ENCODE measurements at regions not wholly inside any gene's neighbourhood (a gene's known extent, or its start where the extent isn't known, plus 50 kb on each side); places are given as distances from the start of the nearest gene placed in this dataset.

DNA sequence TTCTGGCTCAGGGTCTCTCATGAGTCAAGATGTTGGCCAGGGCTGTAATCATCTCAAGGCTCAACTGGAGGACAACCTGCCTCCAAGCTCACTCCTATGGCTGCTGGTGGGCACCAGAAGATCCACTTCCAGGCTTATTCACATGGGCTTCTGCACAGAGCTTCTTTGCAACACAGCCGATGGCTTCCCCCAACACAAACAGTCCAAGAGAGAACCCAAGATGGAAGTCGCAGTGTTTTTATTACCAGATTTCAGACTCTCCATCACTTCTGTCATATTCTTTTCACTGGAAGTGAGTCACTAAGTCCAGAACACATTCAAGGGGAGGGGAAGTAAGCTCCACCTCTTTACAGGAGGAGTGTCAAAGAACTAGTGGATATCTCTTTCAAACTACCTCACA, 75.5 kb downstream of the CD164 start:
- Mint-ChIP-seq H3K27me3 (ENCODE audit: insufficient read depth, low read depth) (no peaks in the 10 kb centered on the region), H3K36me3 (no peaks in the 10 kb centered on the region), H3K4me3 (no peak overlapping the region), H3K27ac (no peak overlapping the region), H3K4me1 (peaks cover 3% of the 10 kb centered on the region), H3K9me3 (no peaks in the 10 kb centered on the region)
- Histone ChIP-seq H4K20me1 (ENCODE audit: low read depth) (no peaks in the 10 kb centered on the region), H3K9ac (no peak overlapping the region), H3K9me3 (ENCODE audit: low read depth) (no peaks in the 10 kb centered on the region), H3K4me1 (peaks cover under 1% of the 10 kb centered on the region), H3F3A (ENCODE audit: low read depth) (no peaks in the 10 kb centered on the region), H3K79me2 (ENCODE audit: low read depth) (no peaks in the 10 kb centered on the region), H3K27me3 (no peaks in the 10 kb centered on the region), H3K36me3 (no peaks in the 10 kb centered on the region), H3K4me3 (no peak overlapping the region), H2AFZ (replicated peaks) (no peak overlapping the region), H3K27ac (no peak overlapping the region), H3K4me2 (no peak overlapping the region)
- DNase-seq (ENCODE audit: low spot score) = no peak
- no peak for TF ChIP-seq EZH2 (IDR thresholded peaks at IDR 0.05)
- TF ChIP-seq, protein P1, sequence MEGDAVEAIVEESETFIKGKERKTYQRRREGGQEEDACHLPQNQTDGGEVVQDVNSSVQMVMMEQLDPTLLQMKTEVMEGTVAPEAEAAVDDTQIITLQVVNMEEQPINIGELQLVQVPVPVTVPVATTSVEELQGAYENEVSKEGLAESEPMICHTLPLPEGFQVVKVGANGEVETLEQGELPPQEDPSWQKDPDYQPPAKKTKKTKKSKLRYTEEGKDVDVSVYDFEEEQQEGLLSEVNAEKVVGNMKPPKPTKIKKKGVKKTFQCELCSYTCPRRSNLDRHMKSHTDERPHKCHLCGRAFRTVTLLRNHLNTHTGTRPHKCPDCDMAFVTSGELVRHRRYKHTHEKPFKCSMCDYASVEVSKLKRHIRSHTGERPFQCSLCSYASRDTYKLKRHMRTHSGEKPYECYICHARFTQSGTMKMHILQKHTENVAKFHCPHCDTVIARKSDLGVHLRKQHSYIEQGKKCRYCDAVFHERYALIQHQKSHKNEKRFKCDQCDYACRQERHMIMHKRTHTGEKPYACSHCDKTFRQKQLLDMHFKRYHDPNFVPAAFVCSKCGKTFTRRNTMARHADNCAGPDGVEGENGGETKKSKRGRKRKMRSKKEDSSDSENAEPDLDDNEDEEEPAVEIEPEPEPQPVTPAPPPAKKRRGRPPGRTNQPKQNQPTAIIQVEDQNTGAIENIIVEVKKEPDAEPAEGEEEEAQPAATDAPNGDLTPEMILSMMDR (IDR thresholded peaks at IDR 0.05) = no peak
- TF ChIP-seq EZH2phosphoT487 (IDR thresholded peaks at IDR 0.05) = no peak

- peaks cover 3% of the 10 kb centered on the region for H3K4me1 Mint-ChIP-seq
Observed at GRCh38 chr6:109305028-109305427, 77.2 kb downstream of the CD164 start.

DNA sequence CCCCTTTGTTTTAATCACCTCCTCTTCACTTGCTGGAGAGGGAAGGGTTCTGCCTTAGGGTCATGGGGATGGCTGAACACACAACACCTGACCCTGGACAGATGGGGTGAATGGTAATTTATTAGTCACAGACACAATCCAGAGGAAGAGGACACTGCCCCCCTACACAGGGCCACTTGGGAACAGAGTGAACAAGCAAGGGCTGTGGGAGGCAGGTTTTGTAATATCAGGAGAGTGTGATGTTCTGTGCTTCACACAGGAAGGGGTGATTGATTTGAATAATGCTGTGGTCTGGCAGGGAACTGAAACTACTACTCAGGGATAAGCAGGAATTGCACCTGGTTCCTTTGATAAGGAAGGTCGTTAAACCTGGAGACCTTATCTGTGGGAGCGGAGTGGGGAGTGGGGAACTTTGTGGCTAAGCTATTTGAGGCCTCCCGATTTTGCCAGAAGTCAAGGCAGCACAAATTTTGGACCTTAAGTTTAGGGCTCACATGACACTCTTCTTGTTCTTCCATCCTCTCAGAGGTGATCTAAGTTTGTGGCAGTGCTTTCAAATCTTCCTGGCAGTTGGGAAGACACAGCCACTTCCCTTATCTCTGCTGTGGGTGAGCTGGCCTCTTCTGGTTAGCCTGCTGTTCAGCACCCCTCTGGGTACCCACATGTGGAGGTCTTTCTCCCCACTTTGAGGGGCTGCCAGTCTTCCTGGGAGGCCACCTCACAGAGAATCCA, 77.8 kb downstream of the CD164 start:
- peak overlapping the region; percentile 6 for H3K27ac Mint-ChIP-seq
- no peak overlapping the region for H3K27ac ChIP-seq

More at GRCh38 chr6:109305028-109305427, 77.2 kb downstream of the CD164 start:
- H3K4me3 Mint-ChIP-seq = no peak overlapping the region
- Histone ChIP-seq H3K27me3 (no peaks in the 10 kb centered on the region), H3K27ac (no peak overlapping the region), H4K20me1 (ENCODE audit: low read depth) (no peaks in the 10 kb centered on the region), H3K36me3 (no peaks in the 10 kb centered on the region), H3K9ac (no peak overlapping the region), H3K4me3 (no peak overlapping the region), H3K9me3 (ENCODE audit: low read depth) (no peaks in the 10 kb centered on the region), H3K4me1 (peaks cover 12% of the 10 kb centered on the region), H3F3A (ENCODE audit: low read depth) (no peaks in the 10 kb centered on the region), H3K79me2 (ENCODE audit: low read depth) (no peaks in the 10 kb centered on the region), H2AFZ (replicated peaks) (no peak overlapping the region), H3K4me2 (no peak overlapping the region)
- H3K27me3 Mint-ChIP-seq (ENCODE audit: insufficient read depth, low read depth) = no peaks in the 10 kb centered on the region
- no peak for DNase-seq (ENCODE audit: low spot score)
- TF ChIP-seq EZH2 (IDR thresholded peaks at IDR 0.05) = no peak
- TF ChIP-seq, protein P1 (IDR thresholded peaks at IDR 0.05) = no peak
- no peak for TF ChIP-seq EZH2phosphoT487 (IDR thresholded peaks at IDR 0.05)
- H3K9me3 Mint-ChIP-seq = no peaks in the 10 kb centered on the region
- no peaks in the 10 kb centered on the region for H3K36me3 Mint-ChIP-seq
- H3K27ac Mint-ChIP-seq = no peak overlapping the region

More for the DNA sequence above, 77.8 kb downstream of the CD164 start:
- TF ChIP-seq EZH2phosphoT487 (IDR thresholded peaks at IDR 0.05) (no peak), EZH2 (IDR thresholded peaks at IDR 0.05) (no peak)
- TF ChIP-seq, protein P1 (IDR thresholded peaks at IDR 0.05) = no peak
- Mint-ChIP-seq H3K4me1 (peaks cover 3% of the 10 kb centered on the region), H3K36me3 (no peaks in the 10 kb centered on the region), H3K9me3 (no peaks in the 10 kb centered on the region), H3K4me3 (no peak overlapping the region), H3K27me3 (ENCODE audit: insufficient read depth, low read depth) (no peaks in the 10 kb centered on the region)
- H3K36me3 ChIP-seq = no peaks in the 10 kb centered on the region
- no peak overlapping the region for H2AFZ ChIP-seq (replicated peaks)
- no peak overlapping the region for H3K9ac ChIP-seq
- DNase-seq (ENCODE audit: low spot score) = no peak
- peaks cover 12% of the 10 kb centered on the region for H3K4me1 ChIP-seq
- no peaks in the 10 kb centered on the region for H4K20me1 ChIP-seq (ENCODE audit: low read depth)
- H3K27me3 ChIP-seq = no peaks in the 10 kb centered on the region
- no peaks in the 10 kb centered on the region for H3K9me3 ChIP-seq (ENCODE audit: low read depth)
- H3K4me3 ChIP-seq = no peak overlapping the region
- no peak overlapping the region for H3K4me2 ChIP-seq
- H3K79me2 ChIP-seq (ENCODE audit: low read depth) = no peaks in the 10 kb centered on the region
- H3F3A ChIP-seq (ENCODE audit: low read depth) = no peaks in the 10 kb centered on the region
